LNCAP (cell line): ENCODE measurements at regions not wholly inside any gene's neighbourhood (a gene's known extent, or its start where the extent isn't known, plus 50 kb on each side); places are given as distances from the start of the nearest gene placed in this dataset.

Experiments
- TF ChIP-seq, protein P1 (sequence below): fragments of 450-650 bp; IDR thresholded peaks from 2 replicates; pipeline ENCODE4 v1.5.1; 2017; ENCODE audit warnings: mild to moderate bottlenecking

DNA sequence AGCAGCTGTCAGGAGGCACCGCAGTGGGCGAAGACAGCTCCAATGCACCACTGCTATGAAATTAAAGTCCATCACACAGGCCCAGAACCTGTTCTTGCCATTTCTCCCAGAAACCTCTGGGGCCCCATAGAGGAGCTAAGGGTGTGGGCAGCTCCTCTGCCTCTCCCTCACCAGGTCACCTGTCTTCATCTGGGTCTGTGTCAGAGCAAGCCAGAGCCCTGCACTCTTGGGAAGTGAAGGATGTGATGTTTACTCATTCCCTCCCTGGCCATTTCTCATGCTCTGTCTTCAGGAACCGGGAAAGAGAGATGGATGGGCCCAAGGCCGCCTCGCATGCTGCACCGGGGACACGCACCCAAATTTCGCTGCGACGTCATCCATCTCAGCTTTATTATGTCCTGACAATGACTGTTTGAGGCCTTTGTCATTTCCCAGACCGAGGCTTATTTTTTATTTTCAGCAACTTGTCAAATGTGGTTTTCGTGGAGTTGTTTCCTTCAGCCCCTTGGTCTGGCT, 216.1 kb downstream of the NPHP4 start:
- TF ChIP-seq, protein P1, sequence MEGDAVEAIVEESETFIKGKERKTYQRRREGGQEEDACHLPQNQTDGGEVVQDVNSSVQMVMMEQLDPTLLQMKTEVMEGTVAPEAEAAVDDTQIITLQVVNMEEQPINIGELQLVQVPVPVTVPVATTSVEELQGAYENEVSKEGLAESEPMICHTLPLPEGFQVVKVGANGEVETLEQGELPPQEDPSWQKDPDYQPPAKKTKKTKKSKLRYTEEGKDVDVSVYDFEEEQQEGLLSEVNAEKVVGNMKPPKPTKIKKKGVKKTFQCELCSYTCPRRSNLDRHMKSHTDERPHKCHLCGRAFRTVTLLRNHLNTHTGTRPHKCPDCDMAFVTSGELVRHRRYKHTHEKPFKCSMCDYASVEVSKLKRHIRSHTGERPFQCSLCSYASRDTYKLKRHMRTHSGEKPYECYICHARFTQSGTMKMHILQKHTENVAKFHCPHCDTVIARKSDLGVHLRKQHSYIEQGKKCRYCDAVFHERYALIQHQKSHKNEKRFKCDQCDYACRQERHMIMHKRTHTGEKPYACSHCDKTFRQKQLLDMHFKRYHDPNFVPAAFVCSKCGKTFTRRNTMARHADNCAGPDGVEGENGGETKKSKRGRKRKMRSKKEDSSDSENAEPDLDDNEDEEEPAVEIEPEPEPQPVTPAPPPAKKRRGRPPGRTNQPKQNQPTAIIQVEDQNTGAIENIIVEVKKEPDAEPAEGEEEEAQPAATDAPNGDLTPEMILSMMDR, result no peak

DNA sequence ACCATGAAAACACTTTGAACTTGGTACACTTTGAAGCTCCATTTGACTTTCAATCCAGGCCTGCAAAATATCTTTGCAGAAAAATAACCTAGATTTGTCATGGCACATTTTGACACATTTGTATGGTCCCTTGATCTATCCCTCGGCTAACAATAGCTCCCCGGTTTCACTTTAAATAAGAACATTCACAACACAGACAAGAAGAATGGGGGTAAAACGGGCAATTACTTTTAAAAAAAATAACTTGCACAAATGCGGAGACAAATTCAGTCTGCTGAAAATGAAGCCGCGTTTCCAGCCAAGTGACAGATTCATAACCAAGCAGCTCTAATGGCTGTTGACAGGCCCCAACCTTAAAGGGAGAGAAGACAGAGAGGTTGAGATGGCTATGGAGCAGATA, 218.2 kb downstream of the NPHP4 start:
- TF ChIP-seq, protein P1, result no peak

DNA sequence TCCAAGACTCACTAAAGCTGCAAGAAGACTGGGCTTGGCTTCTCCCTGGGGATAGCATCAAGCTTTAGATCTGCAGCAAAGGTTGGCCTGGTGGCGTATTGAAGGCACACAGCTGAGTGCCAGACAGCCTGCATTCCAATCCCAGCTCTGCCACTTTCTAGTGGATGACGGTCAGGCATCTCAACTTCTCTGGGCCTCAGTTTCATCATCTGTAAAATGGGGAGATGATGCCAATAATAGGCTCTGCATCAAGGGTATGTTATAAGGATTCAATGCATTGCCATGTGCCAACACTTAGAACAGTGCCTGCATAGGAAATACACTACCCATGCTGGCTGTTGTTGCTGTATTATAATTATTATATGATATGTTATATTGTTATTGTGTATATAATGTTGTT, 220.4 kb downstream of the NPHP4 start:
- TF ChIP-seq, protein P1, result no peak

DNA sequence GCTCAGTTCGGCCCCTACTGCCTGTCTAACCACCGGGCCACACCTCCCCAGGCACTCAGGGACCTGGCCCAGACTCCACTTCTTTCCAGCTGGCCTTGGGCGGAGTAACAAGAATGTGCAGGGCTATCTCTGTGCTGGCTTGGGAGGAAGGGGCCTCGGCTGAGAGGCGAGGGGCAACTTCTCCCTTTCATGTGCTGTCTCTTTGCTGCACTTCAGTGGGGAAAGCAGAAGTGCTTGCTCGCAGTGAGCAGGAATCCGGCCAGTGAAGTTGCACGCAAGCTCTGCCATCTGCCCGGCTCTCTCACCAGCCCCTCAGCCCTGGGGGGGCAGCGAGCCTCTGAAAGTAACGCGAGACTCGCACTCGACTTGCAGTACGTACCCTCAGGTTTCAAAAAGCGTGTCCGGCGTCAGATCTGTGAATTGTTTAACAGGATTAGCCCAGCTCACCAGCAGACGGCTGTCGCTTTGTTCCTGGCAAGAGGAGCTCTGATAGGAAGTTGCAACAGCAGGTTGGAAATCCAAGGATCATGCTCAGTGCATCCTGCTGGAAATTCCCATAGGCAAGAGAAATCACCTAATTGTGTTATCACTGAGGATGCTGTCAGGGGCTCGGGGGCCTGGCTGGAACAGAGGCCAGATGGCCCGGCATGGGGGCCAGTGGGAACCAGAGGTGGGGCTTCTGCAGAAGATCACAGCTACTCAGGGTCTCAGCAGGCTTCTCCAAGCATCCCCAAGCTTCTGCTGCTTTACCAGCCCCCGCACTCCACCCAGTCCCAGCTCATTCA, 221.1 kb downstream of the NPHP4 start:
- TF ChIP-seq, protein P1, result no peak

DNA sequence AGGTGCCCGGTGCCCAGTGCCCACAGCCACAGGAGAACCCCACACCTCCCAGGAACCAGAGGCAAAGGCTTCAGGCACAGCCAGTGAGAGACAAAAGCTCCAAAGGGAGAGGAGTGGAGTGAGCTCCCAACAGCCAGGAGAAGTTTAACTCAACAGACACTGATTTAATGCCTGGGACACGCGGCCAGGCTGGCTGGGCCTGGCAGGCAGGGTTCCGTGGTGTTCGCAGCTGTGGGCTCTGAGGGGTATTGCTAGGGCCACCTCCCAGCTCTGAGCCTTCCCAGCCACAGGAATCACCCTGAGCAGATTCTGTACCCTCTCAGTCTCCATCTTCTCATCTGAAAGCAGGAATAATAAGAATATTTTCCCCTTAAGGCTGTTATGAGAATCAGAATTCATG, 222.5 kb downstream of the NPHP4 start:
- TF ChIP-seq, protein P1, result no peak

DNA sequence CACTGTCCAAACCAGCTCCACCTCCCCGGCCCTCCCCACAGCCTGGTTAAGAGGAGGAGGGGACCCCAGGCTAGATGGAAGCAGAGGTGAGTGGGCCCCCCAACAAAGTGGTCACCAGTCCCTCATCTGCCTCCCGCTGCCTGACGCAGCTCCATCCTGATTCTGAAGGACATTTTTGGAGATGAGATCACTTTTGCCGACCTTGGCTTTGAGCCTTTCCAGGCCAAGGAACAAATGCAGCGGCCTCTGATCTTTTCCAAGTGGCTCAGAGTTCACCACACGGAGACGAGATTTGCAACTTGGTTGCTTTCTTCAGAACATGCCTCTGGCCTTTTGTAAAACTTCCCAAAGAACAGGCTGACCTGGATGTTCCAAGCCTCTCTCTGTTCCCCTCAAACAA, 223.1 kb downstream of the NPHP4 start:
- TF ChIP-seq, protein P1, result no peak

DNA sequence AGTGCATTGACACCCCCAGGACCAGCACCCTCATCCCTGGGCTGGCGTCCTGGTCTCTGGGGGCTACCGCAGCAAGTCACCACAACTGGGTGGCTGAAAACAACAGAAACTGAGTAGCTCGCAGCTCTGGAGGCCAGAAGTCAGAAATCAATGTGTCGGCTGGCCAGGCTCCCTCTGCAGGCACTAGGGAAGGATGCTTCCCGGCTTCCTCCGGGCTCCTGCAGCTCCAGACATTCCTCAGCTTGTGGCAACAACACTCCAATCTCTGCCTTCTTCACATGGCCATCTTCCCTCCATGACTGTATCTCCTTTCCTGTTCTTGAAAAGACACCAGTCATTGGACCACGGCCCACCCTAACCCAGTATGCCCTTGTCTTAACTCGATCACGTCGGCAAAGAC, 224.2 kb downstream of the NPHP4 start:
- TF ChIP-seq, protein P1, result no peak
